IPS DF 6.9 (cell line): ENCODE measurements at regions not wholly inside any gene's neighbourhood (a gene's known extent, or its start where the extent isn't known, plus 50 kb on each side); places are given as distances from the start of the nearest gene placed in this dataset.

Experiments
- DNase-seq: peaks from one replicate; pipeline ENCODE4 v3.0.0-alpha.2; 2013; ENCODE audit warnings: low read depth, low spot score
- H3K27ac ChIP-seq: one replicate; pipeline ENCODE4 v1.5.1; 2013; ENCODE audit warnings: low read length, control low read depth
- H3K27me3 ChIP-seq: 2 replicates; pipeline ENCODE4 v1.6.1; 2013; ENCODE audit warnings: mild to moderate bottlenecking, low read length; ENCODE audit not compliant: control insufficient read depth, insufficient read depth
- H3K36me3 ChIP-seq: 2 replicates; pipeline ENCODE4 v1.6.1; 2013; ENCODE audit warnings: low read length; ENCODE audit not compliant: control insufficient read depth, insufficient read depth
- H3K4me1 ChIP-seq: 2 replicates; pipeline ENCODE4 v1.6.1; 2013; ENCODE audit warnings: low read length; ENCODE audit not compliant: control insufficient read depth, insufficient read depth
- H3K4me3 ChIP-seq: 2 replicates; pipeline ENCODE4 v1.5.1; 2013; ENCODE audit warnings: mild to moderate bottlenecking, low read length
- H3K9me3 ChIP-seq: 2 replicates; pipeline ENCODE4 v1.6.1; 2013; ENCODE audit warnings: low read length, inconsistent platforms; ENCODE audit not compliant: control insufficient read depth, insufficient read depth
- WGBS: extraction: QIAGEN DNeasy Blood & Tissue Kit; methylation state at CpG from one replicate; pipeline ENCODE4 v1.1.7; 2013; ENCODE audit warnings: mixed read lengths, missing lambda C conversion rate; ENCODE audit not compliant: insufficient read length, insufficient coverage; 5-methylcytosine and 5-hydroxymethylcytosine counted together

- Histone ChIP-seq H3K27me3 (no peaks in the 10 kb centered on the region), H3K27ac (no peak overlapping the region), H3K9me3 (no peaks in the 10 kb centered on the region), H3K4me1 (no peaks in the 10 kb centered on the region), H3K4me3 (no peak overlapping the region), H3K36me3 (no peaks in the 10 kb centered on the region)
- no peak for DNase-seq
- no CpG with 5 or more reads among the region's 3 CpGs for WGBS
Measured at GRCh38 chr11:128311742-128312719, 275.3 kb downstream of the ETS1 start.

- Histone ChIP-seq H3K27me3 (no peaks in the 10 kb centered on the region), H3K36me3 (no peaks in the 10 kb centered on the region), H3K4me3 (no peak overlapping the region), H3K9me3 (no peaks in the 10 kb centered on the region), H3K27ac (no peak overlapping the region), H3K4me1 (no peaks in the 10 kb centered on the region)
- no peak for DNase-seq
- WGBS = no CpG with 5 or more reads among the region's 7 CpGs
Measured at GRCh38 chr11:128310676-128311445, 276.5 kb downstream of the ETS1 start.

DNA sequence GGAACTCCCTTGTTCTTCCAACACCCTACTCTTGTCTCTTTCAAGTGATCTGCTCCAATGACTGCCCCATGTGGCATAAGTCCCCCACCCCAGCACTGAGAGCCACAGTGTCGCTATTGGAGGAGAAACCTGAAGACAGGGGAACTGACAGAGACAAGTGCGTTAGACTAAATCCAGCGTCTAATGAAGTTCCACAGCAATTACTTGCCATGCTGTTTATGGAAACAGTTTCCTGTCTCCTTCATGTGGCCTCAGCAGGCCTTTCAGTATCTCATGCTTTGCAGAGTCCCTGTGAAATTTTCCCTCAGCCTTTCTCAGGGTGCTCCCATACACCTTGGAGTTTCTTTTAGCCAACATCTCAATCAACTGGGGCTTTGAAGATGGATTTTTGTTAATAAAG, 277.4 kb downstream of the ETS1 start:
- Histone ChIP-seq H3K4me1 (no peaks in the 10 kb centered on the region), H3K27ac (no peak overlapping the region), H3K4me3 (no peak overlapping the region), H3K27me3 (no peaks in the 10 kb centered on the region), H3K36me3 (no peaks in the 10 kb centered on the region), H3K9me3 (no peaks in the 10 kb centered on the region)
- no CpG with 5 or more reads among the region's 3 CpGs for WGBS
- DNase-seq = no peak

DNA sequence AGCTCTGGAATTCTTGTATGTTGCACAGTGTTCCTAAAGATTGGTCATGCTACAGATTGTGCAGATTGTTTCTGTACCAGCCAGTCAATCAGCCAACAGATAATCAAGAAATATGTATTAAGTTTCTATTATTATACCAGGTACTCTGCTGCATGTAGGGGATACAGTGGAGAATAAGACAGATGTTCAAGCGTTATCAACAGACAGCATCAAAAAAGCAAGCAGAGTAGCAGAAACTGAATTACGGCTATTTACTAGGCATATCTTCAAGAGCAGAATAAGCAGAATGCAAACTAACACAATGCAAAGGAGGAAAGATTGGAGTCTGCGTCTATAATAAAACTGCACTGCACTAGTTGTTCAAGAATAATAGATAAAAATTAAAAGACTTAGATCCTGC, 278.6 kb downstream of the ETS1 start:
- no peak overlapping the region for H3K27ac ChIP-seq
- no peaks in the 10 kb centered on the region for H3K27me3 ChIP-seq
- H3K4me1 ChIP-seq = no peaks in the 10 kb centered on the region
- WGBS = no CpG with 5 or more reads among the region's 3 CpGs
- no peaks in the 10 kb centered on the region for H3K9me3 ChIP-seq
- no peak overlapping the region for H3K4me3 ChIP-seq
- H3K36me3 ChIP-seq = no peaks in the 10 kb centered on the region
- no peak for DNase-seq

GRCh38 chr11:128305588-128305987, 281.8 kb downstream of the ETS1 start:
- H3K9me3 ChIP-seq = no peaks in the 10 kb centered on the region
- no peaks in the 10 kb centered on the region for H3K36me3 ChIP-seq
- no peaks in the 10 kb centered on the region for H3K27me3 ChIP-seq
- no peak for DNase-seq
- no peak overlapping the region for H3K27ac ChIP-seq
- no peak overlapping the region for H3K4me3 ChIP-seq
- no peaks in the 10 kb centered on the region for H3K4me1 ChIP-seq
- WGBS = no CpG with 5 or more reads among the region's 1 CpG

DNA sequence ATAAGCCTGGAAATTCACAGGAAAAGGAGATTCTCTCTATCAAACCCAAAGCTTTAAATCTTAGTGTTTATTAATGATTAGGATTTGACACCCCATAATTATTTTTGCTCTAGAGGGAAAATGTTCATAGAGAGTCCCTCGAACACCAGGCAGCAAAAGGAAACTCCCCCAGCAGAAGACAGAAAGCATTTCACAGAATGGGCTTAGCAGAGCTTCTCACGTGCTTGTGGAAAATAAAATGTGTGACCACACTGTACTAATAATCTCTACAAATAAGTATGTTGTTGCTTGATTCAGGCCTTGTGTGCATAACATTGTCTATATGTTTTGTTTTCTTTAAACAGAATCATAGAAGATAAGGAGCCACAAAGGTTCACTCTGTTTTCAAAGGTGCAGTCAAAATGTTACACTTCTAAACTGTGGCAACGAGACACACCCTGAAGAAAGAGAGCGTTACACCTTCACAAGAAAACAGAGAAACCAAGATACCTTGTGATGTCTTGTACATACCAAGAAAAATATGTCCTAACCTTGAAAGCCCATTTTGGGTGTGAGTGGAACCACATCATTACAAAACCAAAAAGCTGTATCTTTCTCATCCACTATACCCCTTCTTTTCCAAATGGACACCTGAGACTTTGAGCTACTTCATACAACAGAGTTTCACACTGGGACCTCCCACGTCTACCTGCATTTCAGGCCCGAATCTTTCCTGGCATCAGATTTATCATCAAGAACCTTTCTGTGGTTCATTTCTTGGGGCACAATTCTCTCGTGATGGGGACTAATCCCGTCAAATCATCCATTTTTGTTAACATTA, 282.5 kb downstream of the ETS1 start:
- DNase-seq = no peak
- H3K36me3 ChIP-seq = no peaks in the 10 kb centered on the region
- no peak overlapping the region for H3K27ac ChIP-seq
- no peak overlapping the region for H3K4me3 ChIP-seq
- H3K27me3 ChIP-seq = no peaks in the 10 kb centered on the region
- no peaks in the 10 kb centered on the region for H3K4me1 ChIP-seq
- no peaks in the 10 kb centered on the region for H3K9me3 ChIP-seq
- WGBS = no CpG with 5 or more reads among the region's 8 CpGs

- WGBS = no CpG with 5 or more reads among the region's 2 CpGs
- Histone ChIP-seq H3K36me3 (no peaks in the 10 kb centered on the region), H3K4me1 (no peaks in the 10 kb centered on the region), H3K27ac (no peak overlapping the region), H3K4me3 (no peak overlapping the region), H3K27me3 (no peaks in the 10 kb centered on the region), H3K9me3 (no peaks in the 10 kb centered on the region)
- no peak for DNase-seq
Measured at GRCh38 chr11:128304116-128304515, 283.2 kb downstream of the ETS1 start.

DNA sequence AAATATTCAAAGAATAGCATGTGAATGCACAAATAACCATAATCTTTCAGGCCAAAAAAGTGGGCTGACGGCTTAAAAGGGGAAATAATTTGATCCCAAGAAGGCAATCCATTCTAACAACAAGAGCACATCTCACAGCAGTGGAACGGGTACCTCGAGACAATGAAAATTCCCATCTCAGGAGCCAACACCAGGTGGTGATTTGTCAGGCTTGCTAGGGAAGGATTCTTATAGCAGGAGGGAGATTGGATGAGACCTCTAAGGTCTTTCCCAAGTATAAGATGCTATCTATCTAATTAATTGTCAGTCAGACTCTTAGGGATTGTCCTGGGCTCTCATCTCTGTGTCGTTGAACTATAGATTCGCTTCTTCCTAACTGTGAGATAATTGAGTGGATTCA, 284.0 kb downstream of the ETS1 start:
- Histone ChIP-seq H3K27ac (no peak overlapping the region), H3K27me3 (no peaks in the 10 kb centered on the region), H3K36me3 (no peaks in the 10 kb centered on the region), H3K9me3 (no peaks in the 10 kb centered on the region), H3K4me3 (no peak overlapping the region), H3K4me1 (no peaks in the 10 kb centered on the region)
- no CpG with 5 or more reads among the region's 5 CpGs for WGBS
- no peak for DNase-seq

DNA sequence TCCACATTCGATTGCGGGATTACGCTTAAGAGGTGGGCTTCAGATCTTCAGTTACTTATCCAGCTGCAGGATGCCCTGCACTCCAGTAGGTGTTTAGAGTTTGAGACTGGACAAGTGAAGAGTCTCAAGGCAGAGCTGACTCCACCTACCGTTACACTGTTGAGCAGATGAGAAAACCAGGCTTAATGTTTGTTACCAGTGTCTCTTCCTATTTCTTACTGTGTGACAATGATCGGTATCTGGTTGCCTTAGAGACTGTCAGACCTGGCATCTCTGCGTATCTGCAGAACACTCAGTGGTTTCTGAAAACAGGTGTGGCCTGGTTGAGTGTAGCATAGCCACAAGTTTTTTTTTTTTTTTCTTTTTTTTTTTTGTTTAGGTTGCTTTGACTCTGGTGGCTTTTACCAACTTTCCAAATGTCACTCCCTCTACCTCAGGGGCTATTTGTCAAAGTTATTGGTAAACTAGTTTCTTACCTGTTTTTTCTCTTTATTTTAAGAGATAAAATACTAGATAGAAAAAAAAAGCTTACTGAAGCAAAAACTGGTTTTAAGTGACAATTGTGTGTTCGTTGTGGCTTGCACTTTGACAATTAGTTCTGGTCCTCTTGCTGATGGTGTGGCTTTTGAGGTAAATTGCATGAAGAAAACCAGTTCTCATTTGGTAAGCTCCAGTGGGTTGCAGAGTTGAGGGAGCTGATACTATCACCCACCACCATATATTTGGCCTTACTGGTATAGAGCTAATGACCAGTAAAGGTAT, 284.8 kb downstream of the ETS1 start:
- no peak overlapping the region for H3K4me3 ChIP-seq
- no CpG with 5 or more reads among the region's 7 CpGs for WGBS
- no peak overlapping the region for H3K27ac ChIP-seq
- H3K36me3 ChIP-seq = no peaks in the 10 kb centered on the region
- H3K27me3 ChIP-seq = no peaks in the 10 kb centered on the region
- H3K9me3 ChIP-seq = no peaks in the 10 kb centered on the region
- DNase-seq = no peak
- H3K4me1 ChIP-seq = no peaks in the 10 kb centered on the region
